ENCODE measurements at regions not wholly inside any gene's neighbourhood (a gene's known extent, or its start where the extent isn't known, plus 50 kb on each side); places are given as distances from the start of the nearest gene placed in this dataset.
"Not testable (repeated sequence)": the region's sequence is repeated elsewhere in the genome, so short reads cannot be mapped to it uniquely, and the experiment has no call there.

DNA sequence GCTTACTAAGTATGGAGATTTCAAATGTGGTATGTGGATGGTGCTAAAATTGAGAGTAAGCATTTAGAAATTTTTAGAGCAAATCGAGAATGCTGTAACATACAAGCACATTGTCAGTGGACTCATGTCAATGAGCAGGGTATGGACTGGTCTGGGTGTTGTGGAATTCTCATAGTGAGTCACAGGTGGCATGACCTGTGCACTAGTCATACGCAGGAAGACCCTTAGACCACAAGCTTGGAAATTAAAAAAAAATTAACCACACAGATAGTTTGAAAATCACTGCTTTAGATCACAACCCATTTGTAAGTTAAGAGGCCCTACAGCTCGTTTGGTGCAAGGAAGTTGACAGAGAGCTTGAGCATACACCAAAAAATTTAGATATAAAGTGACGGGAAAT, 102.9 kb upstream of the NBPF19 start:
- not testable (repeated sequence) for TF ChIP-seq POLR2A (IDR thresholded peaks at IDR 0.05; ENCODE audit: low read depth, low read length); CTCF (IDR thresholded peaks at IDR 0.05; ENCODE audit: extremely low read depth in 1 of 2, insufficient read depth in 1 of 2, low read depth in 1 of 2, low read length in 2 of 2); MAX (IDR thresholded peaks at IDR 0.05; ENCODE audit: insufficient read depth, insufficient read length)

Data from endothelial cell of umbilical vein (primary cell).